Fibroblast of skin of right quadriceps (primary cell): ENCODE measurements at regions not wholly inside any gene's neighbourhood (a gene's known extent, or its start where the extent isn't known, plus 50 kb on each side); places are given as distances from the start of the nearest gene placed in this dataset.
A peak's percentile ranks its signal among the peaks of the same experiment; 100 is the strongest.

Experiments used
- DNase-seq: peaks from one replicate; pipeline ENCODE4 v3.0.0-alpha.2; 2013

GRCh38 chr2:8193686-8194615 lies 487.9 kb upstream of the ID2 start:
- no peak for DNase-seq

GRCh38 chr2:8195784-8196183 lies 486.1 kb upstream of the ID2 start:
- DNase-seq = no peak

GRCh38 chr2:8196316-8196715 lies 485.5 kb upstream of the ID2 start:
- peak; percentile 49 for DNase-seq

- DNase-seq = peak; percentile 77
Measured at GRCh38 chr2:8197101-8197500, 484.8 kb upstream of the ID2 start.

- DNase-seq = no peak
Measured at GRCh38 chr2:8197825-8198224, 484.0 kb upstream of the ID2 start.

- DNase-seq = no peak
Measured at GRCh38 chr2:8198766-8199382, 483.0 kb upstream of the ID2 start.

- no peak for DNase-seq
Measured at GRCh38 chr2:8202132-8202531, 479.7 kb upstream of the ID2 start.

- DNase-seq = no peak
Measured at GRCh38 chr2:8203364-8203763, 478.5 kb upstream of the ID2 start.

- peak; percentile 18 for DNase-seq
Measured at GRCh38 chr2:8204711-8205110, 477.1 kb upstream of the ID2 start.

GRCh38 chr2:8209494-8209893 lies 472.4 kb upstream of the ID2 start:
- DNase-seq = no peak

GRCh38 chr2:8211384-8211783 lies 470.5 kb upstream of the ID2 start:
- DNase-seq = no peak

- no peak for DNase-seq
Measured at GRCh38 chr2:8212239-8212638, 469.6 kb upstream of the ID2 start.

GRCh38 chr2:8214036-8214615 lies 467.7 kb upstream of the ID2 start:
- no peak for DNase-seq

- no peak for DNase-seq
Measured at GRCh38 chr2:8215159-8215863, 466.5 kb upstream of the ID2 start.

GRCh38 chr2:8215982-8216381 lies 465.9 kb upstream of the ID2 start:
- no peak for DNase-seq

- DNase-seq = no peak
Measured at GRCh38 chr2:8216397-8216796, 465.5 kb upstream of the ID2 start.

GRCh38 chr2:8217468-8218030 lies 464.3 kb upstream of the ID2 start:
- DNase-seq = peak; percentile 21

GRCh38 chr2:8219096-8219495 lies 462.8 kb upstream of the ID2 start:
- no peak for DNase-seq

GRCh38 chr2:8219631-8220355 lies 462.1 kb upstream of the ID2 start:
- no peak for DNase-seq

GRCh38 chr2:8222979-8223694 lies 458.7 kb upstream of the ID2 start:
- DNase-seq = no peak

GRCh38 chr2:8223695-8224346 lies 458.0 kb upstream of the ID2 start:
- DNase-seq = no peak
